ENCODE measurements at regions not wholly inside any gene's neighbourhood (a gene's known extent, or its start where the extent isn't known, plus 50 kb on each side); places are given as distances from the start of the nearest gene placed in this dataset.
"Not testable (repeated sequence)": the region's sequence is repeated elsewhere in the genome, so short reads cannot be mapped to it uniquely, and the experiment has no call there.

DNA sequence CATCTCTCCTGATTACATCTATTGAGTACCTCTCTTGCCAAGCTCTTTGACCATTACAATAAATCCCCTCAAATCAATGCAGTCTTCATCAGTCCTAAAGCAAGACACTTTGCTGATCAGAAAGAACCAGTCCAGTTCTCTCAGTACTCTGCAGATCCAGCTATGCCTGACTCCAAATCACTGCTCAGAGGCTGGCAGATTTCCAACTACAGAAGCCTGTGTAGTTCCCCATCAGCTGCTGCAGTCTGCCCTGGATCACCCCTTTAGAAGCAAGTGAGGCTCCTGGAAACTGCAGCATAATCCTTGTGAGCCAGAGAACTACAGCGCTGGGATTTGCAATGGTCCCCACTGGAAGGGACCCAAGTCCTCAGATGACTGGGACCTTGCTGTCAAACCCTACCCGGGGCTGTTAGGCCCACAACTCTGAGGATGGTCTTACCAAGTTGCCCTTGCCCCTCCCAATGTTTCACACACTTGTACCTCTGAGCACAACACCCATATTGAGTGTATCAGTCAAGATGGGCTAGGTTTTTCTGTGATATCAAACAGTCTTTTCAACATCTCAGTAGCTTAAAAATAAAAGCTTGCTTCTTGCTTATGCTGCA is 81.9 kb upstream of the TOPAZ1 start:
- Histone ChIP-seq H3K27ac (no peak overlapping the region), H3K4me3 (no peak overlapping the region)
- TF ChIP-seq CTCF (IDR thresholded peaks at IDR 0.05) = no peak
- DNase-seq (ENCODE audit: low spot score) = no peak

DNA sequence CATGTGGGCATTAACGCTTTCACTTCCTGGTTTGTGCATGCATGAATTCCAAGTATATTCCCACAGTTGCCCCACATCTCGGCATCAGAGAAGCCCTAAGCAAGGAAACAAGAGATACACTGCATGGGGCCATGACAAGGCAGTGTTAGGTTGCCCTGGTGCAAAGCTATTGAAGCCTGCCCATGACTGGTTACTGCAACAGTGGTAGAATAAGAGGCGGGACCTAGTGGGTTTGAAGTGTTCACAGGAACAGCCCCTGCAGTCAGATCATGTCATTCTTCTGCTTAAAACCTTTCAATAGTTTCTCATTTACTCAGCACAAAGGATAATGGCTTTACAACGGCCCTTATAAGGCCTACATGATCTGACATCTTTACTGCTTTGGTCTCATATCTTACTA is 80.9 kb upstream of the TOPAZ1 start:
- Histone ChIP-seq H3K4me3 (no peak overlapping the region), H3K27ac (no peak overlapping the region)
- no peak for TF ChIP-seq CTCF (IDR thresholded peaks at IDR 0.05)
- no peak for DNase-seq (ENCODE audit: low spot score)

GRCh38 chr3:44171891-44172290 is 69.8 kb upstream of the TOPAZ1 start:
- no peak overlapping the region for H3K4me3 ChIP-seq
- TF ChIP-seq CTCF (IDR thresholded peaks at IDR 0.05) = no peak

DNA sequence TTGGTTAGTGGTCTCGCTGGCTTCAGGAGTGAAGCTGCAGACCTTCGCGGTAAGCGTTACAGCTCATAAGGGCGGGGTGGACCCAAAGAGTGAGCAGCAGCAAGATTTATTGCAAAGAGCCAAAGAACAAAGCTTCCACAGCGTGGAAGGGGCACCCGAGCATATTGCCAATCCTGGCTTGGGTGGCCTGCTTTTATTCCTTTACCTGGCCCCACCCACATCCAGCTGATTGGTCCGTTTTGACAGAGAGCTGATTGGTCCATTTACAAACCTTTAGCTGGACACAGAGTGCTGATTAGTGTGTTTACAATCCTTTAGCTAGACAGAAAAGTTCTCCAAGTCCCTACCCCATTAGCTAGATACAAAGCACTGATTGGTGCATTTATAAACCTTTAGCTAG is 69.0 kb upstream of the TOPAZ1 start:
- not testable (repeated sequence) for H3K4me3 ChIP-seq; H3K27ac ChIP-seq; DNase-seq (ENCODE audit: low spot score)

More at GRCh38 chr3:44171891-44172290, 69.8 kb upstream of the TOPAZ1 start:
- no peak overlapping the region for H3K27ac ChIP-seq
- DNase-seq (ENCODE audit: low spot score) = no peak

DNA sequence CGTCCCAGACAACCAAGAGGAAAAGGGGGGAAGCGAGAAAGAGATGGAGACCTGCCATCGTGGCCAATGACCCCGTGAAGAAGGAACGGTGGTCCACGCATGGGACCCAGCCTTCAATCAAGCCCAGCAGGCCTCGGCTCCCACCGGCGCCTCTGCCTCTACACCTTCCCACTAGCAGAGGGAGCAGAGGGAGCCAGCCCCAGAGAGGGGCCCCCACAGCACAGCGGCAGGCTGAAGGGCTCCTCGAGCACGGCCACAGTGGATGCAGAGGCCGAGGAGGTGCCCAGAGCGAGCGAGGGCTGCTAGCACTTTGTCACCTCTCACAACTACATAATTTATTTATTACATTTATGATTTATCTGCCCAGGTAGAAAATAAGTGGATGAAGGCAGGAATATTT is 68.4 kb upstream of the TOPAZ1 start:
- DNase-seq (ENCODE audit: low spot score) = no peak
- TF ChIP-seq CTCF (IDR thresholded peaks at IDR 0.05) = no peak
- Histone ChIP-seq H3K4me3 (no peak overlapping the region), H3K27ac (no peak overlapping the region)

DNA sequence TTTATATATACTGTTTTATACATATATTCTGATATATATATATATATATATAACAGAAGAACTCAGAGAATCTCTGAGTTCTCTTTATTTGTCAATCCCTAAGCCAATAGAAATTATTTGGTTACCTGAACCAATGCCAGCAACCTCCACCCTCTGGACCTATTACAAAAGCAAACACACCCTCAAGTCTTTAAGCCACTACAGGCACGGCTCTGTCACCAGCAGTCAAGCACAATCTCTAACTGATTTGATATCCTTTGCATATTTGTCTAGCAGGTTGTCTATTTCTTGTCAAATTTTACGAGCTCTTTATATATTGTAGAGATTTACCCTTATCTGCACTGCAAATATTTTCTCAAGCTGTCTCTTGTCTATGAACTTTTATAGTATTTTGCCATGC is 66.6 kb upstream of the TOPAZ1 start:
- H3K27ac ChIP-seq = no peak overlapping the region
- TF ChIP-seq CTCF (IDR thresholded peaks at IDR 0.05) = no peak
- no peak for DNase-seq (ENCODE audit: low spot score)
- no peak overlapping the region for H3K4me3 ChIP-seq

- Histone ChIP-seq H3K4me3 (no peak overlapping the region), H3K27ac (no peak overlapping the region)
- no peak for TF ChIP-seq CTCF (IDR thresholded peaks at IDR 0.05)
- DNase-seq (ENCODE audit: low spot score) = no peak
These were observed 62.4 kb upstream of the TOPAZ1 start for GRCh38 chr3:44179246-44179645.

Measured in coronary artery (tissue), 2 donors.